ENCODE measurements at regions not wholly inside any gene's neighbourhood (a gene's known extent, or its start where the extent isn't known, plus 50 kb on each side); places are given as distances from the start of the nearest gene placed in this dataset.

DNA sequence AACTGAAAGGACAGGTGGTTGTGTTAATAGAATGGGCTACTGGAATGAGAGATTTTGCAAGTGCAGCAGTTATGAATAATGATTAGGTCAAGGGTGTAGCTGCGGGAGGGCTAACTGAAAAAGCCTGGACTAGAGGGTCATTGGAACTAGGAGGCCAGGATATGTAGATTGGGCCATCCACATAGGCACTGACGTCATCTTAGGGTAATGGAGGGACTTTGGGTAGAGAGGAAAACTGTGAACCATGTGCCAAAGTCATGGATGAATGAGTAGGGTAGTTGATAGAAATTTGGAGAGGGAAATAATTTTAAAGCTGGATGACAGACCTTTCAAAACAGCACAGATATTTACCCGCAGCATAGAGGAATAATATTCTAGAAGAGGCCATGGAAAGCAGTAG lies 123.6 kb upstream of the SLITRK2 start:
- no peak for TF ChIP-seq CTCF (IDR thresholded peaks at IDR 0.05)
- TF ChIP-seq POLR2A (IDR thresholded peaks at IDR 0.05) = no peak

Measured in esophagus squamous epithelium (tissue), 4 donors.